ENCODE measurements at regions not wholly inside any gene's neighbourhood (a gene's known extent, or its start where the extent isn't known, plus 50 kb on each side); places are given as distances from the start of the nearest gene placed in this dataset.
"Not testable (repeated sequence)": the region's sequence is repeated elsewhere in the genome, so short reads cannot be mapped to it uniquely, and the experiment has no call there.

- DNase-seq: no peak
Measured at GRCh38 chr11:44456544-44457300, 108.7 kb upstream of the CD82 start.

- no peak for DNase-seq
Measured at GRCh38 chr11:44457862-44458261, 107.6 kb upstream of the CD82 start.

DNA sequence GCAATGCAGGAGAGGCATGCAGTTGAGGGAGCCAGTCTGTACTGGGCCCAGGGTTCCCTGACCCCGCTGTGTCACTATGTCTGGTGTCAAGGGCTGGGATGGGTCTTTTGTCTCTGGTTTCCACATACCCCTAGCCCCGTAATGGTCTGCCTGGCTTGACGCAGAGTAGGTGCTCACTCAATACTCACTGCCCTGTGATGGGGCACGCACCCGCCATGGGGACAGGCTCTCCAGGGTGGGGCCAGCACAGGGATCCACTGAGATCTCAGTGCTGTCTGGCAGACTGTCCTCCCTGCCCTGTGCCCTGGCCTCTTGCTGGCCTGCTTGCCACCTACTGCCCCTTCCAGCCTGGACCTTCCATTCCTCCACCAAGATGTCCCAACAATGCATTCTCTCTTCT is 101.7 kb upstream of the CD82 start:
- no peak for DNase-seq

DNA sequence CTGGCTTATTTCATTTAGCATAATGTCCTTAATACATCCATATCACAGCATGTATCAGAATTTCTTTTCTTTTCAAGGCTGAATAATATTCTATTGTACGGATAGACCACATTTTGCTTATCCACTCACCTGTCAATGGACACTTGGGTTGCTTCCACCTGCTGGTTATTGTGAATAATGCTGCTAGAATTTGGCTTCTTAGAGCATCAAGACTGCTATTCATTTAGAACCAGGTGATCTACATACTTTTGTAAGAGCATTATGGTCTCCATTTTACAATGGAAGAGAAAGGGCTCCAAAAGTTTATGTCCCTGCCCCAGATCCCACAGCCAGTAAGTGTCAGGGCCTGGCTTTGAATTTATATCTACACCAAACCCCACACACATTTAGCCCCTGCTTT is 100.7 kb upstream of the CD82 start:
- no peak for DNase-seq

DNA sequence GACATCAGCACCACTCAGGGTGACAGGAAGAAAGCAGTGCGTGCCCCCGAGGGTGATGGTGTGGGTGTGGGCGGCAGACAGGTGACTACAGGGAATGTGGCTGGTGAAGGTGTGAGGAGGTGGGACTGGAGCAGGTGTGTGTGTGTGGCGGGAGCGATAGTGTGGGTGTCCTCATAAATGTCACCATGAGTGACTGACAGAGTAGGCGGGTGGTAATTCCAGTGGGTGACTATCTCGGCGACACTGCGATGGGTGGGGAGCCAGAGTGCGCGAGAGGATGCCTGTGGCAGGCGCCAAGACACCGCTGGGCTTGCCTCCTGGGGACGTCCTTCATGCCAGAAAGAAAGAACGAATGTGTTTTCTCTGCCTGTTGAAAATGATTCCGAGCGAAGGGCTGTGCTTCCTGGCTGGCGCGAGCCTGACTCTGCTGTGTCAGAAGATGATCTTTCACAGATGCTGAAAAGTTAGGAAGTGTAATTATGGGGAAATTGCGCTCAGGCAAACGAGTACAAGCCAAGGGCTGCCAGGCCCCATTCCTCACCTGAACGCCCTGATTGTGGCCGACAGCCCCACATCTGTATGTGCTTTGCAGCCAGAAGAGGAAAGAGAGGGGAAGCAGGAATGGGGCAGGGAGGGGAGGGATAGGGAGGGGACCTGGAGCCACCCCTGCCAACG is 98.8 kb upstream of the CD82 start:
- DNase-seq: no peak

DNA sequence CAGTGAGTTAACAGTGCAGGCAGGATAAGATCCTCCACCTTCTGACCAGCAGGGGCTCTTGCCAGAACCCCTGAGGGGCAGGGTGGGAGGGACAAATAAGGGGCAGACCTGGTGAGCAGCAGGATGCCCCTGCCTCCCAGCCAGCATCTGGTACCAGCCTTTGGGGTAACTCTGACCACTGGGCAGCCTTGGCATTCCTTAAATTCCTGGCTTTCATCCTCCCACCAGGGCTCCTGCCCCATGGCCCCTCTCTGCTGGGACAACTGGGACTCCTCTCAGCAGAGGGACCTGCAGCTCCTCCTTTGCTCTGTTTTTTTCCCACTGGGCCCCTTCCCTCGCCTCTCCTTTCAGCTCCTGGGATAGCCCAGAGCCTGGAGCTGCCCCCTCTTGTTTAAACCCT is 98.0 kb upstream of the CD82 start:
- no peak for DNase-seq

DNA sequence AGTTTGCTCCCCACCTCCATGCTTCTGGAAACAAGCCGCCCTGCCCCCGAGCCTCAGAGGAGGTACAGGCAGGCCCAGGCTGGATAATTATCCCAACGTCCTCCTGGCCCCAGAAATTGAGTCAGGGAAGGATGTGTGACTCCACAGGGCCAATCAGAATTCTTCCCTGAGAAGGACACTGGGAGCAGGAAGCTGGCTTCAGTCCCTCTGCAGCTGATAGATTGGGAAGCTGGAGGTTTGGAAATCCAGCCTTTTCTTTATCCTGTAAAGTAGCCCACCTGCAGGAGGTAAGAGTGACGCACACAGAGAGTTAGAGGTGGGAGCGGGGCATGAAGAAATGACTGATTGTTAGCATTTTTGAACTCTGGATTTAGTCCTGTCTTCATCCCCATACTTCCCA is 97.5 kb upstream of the CD82 start:
- DNase-seq: no peak

GRCh38 chr11:44468345-44468988 is 97.0 kb upstream of the CD82 start:
- no peak for DNase-seq

GRCh38 chr11:44469412-44469811 is 96.1 kb upstream of the CD82 start:
- no peak for DNase-seq

DNA sequence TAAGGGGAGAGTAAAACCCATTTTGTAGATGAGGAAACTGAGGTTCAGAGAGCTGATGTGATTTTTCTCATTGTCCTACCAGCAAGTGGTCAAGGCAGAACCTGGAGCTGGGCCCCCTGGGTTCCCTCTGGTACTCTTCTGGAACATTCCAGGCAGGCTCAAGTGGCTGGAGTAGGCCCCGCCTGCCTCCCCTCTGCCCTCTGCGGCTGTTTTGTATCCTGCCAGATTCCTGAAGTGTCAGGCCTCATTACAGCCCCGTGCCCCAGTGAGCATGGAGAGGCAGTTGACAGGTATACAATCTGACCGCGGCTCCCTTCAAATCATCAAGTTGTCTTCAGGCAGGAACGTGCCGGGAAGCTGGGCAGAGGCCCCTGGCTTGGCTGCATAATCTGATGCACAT is 94.6 kb upstream of the CD82 start:
- DNase-seq: no peak

DNA sequence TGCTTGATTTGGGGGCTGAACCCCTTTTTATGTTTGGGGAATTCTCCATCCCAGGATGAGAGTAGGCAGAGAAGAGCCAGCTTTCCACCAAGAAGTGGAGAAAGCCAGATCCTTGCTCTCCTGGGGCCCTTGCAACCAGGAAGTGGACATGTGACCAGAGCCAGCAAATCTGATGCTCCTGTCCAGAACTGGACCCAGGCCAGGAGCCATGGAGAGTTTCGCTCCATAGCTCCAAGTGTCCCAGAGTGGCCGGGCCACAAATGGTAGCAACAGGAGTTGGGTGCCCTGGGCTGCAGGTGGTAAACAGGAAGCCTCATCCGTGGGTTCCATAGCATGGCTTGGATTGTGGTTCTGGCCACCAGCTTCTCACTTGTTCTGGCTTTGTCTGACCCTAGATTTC is 93.9 kb upstream of the CD82 start:
- DNase-seq: no peak

- DNase-seq: no peak
Measured at GRCh38 chr11:44472916-44473315, 92.5 kb upstream of the CD82 start.

DNA sequence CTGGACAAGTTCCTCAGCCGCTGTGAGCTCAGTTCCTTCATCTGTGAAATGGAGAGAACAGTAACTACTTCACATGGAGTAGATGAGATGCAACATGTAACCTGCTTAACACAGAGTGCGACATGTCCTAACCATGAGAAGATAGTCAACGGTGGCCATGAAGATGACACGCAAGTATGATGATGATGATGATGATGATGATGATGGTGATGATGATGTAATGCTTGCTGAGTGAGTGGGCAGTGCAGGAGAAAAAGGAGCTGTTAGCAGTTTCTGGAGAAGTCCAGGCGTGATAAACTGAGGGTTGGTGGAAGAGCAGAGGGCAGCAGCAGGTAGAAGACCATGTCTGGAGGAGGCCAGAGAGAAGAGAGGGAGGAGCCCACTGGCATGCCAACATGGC is 90.8 kb upstream of the CD82 start:
- DNase-seq: no peak

DNA sequence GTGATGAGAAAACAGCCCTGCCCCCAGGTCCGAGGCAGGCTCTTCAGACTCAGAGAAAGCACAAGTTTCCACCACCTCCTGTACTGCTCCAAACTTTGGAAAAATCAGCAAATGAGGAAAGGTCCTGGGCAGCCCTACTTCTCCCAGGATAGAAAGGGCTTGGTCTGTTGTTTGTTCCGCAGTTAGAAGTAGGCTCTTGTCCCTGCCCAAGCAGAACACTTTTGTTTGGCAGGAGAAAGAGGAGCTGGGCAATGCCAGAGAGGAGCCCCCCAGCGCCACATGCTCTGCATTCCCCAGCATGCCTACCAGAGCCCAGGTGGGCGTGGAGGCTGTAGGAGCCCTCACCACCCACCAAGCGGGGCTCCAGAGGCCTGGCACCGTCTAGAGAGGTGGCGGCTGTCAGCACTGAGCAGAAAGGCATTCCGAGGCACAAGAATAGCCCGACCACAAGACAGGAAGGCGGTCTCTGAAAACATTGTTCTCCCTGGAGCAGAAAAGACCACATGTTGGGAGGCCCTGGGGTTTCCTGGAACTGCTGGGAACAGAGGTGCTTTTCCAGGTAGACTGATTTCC is 90.3 kb upstream of the CD82 start:
- DNase-seq: no peak

- DNase-seq: not testable (repeated sequence)
Measured at GRCh38 chr11:44482338-44482737, 83.1 kb upstream of the CD82 start.

DNA sequence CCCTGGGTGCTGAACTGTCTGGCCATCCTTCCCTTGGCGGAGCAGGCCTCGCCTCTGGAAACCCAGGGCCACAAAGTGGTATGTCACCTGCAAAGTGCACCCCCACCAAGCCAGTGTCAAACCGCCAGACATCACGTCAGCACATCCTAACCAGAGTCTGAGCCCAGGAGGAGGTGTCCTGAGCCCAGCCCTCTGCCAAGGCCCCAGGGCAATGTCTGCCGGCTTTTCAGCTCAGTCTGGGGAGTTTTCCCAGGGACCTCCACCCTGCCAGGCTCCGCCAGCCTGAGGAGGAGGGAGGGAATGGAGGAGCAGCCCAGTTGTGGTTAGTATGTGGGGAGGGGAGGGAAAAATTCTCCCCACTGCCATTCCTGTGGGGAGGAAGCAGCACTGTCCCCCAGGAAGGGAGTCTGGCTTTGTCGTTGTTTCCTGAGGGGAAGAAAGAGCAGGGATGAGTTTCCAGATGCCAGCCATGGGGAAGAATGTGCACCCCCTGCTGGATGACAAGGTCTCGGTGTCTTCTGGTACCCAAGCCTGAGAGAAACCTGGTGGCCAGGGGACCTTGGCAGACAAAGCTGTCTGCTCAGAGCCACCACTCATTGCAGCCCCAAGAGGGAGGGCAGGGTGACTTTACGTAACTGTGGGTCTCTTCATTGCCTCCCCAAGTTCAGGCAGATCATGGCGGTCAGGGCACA is 81.4 kb upstream of the CD82 start:
- DNase-seq: peak; percentile 50

- DNase-seq: no peak
Measured at GRCh38 chr11:44488165-44488965, 77.1 kb upstream of the CD82 start.

DNA sequence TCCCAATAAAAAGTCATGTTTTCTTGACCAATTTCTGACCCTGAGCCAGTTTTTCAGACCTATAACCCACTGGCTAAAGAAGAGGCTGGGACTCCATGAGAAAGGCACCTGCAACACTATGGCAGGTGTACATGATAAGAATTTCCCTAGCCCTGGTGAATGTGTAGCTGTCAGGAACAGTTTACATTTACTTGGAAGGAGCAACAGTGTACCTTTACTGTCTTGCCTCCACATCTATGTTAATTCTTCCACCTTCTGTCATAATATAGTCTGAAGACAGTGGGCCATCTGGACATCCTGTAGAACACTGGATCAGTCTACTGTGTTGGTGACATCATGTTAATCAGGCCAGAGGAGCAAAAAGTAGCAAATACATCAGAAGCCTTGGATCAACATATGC is 72.1 kb upstream of the CD82 start:
- no peak for DNase-seq

GRCh38 chr11:44493930-44494329 is 71.5 kb upstream of the CD82 start:
- no peak for DNase-seq

DNA sequence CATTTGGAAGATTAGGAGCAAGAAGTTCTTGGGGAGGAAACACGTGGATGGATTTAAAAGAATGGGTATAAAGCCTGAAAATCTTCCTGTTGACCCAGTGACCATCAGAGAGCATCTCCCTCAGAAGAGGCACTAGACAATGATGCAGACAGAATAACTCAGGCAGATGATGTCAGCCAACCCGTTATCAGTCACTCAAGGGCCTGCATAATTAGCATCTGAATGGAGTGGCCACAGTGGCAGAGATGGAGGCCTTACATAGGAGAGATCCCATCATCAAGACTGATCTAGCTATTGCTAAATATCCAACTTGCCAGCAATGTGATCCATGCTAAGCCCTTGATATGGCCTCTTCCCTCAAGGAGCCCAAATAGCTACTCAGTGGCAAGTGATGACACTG is 70.7 kb upstream of the CD82 start:
- no peak for DNase-seq

DNA sequence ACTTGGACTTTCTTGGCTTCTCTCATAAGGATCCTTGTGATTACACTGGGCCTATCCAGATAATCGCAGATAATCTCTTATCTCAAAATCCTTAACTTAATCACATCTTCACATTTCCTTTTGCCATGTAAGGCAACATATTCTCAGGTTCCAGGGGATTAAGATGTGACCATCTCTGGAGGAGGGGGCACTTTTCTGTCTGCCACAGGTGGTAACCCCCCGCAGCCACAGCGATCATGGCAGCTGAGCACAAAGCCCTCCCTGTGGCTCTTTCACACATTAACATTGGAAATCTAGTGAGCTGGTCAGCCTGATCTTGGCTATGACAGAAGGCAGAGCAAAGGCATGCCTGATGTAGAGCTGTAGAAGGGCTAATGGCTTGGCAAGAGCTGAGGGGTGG is 69.1 kb upstream of the CD82 start:
- no peak for DNase-seq

DNA sequence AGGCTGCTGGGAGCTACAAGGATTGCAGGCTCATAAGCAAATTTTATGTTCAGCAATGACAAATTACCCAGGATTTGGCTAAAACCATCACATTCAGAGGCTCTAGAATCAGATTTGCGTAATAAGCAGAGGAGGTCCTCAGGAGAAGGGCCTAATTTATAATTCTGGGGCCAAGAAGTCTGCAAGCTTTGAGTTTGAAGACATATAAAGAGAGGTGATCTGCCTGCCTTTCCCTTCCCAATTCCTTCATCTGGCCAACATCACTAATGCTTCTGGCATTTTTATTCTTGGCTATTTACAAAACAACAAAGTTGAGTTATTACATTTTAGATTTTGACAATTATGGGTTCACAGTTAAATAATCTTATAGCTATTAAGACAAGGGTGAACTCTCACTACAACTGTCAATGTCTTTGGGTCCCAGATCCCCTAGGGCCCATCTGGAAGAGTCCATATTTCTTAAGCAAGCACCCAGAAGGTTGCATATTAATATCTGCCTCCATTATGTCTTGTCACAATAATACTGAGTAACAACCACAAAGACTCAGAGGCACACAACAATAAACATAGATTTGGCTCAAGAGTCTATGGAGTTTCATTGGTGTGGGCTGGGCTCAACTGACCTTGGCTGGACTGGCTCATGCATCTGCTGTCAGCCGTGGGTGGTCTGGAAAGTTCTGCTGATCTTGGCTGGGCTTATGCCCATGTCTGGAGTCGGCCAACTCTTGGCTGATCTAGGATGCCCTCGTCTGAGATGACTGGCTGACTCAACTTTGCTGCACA is 67.2 kb upstream of the CD82 start:
- no peak for DNase-seq
